Stomach (tissue), 8 donors: ENCODE measurements at regions not wholly inside any gene's neighbourhood (a gene's known extent, or its start where the extent isn't known, plus 50 kb on each side); places are given as distances from the start of the nearest gene placed in this dataset.

Experiments
- DNase-seq, 2 donors: peaks; one replicate each; pipeline versions ENCODE4 v3.0.0 to v3.0.0-alpha.2; 2013 to 2019
- H3K27ac ChIP-seq, 5 donors: fragments of 200-600 bp in 4 of 5; sonication (generic) in 4 of 5; one replicate each; pipeline ENCODE4 v1.5.1; 2013 to 2019; ENCODE audit warnings: mild to moderate bottlenecking in 1 of 5, moderate library complexity in 1 of 5
- H3K27me3 ChIP-seq, 3 donors: fragments of 200-600 bp; sonication (generic); one replicate each; pipeline ENCODE4 v1.5.1; 2017 to 2019; ENCODE audit warnings: mixed run types in 1 of 3
- H3K36me3 ChIP-seq, 4 donors: fragments of 200-600 bp; sonication (generic); 1 replicate in 3 of 4; 2 replicates in 1 of 4; pipeline ENCODE4 v1.5.1; 2016 to 2019
- H3K4me1 ChIP-seq, 4 donors: fragments of 200-600 bp; sonication (generic); one replicate each; pipeline ENCODE4 v1.5.1; 2016 to 2019
- H3K4me3 ChIP-seq, 4 donors: fragments of 200-600 bp; sonication (generic) in 3 of 4; one replicate each; pipeline ENCODE4 v1.5.1; 2016 to 2019; ENCODE audit warnings: mild to moderate bottlenecking in 1 of 4
- H3K9me3 ChIP-seq, 4 donors: fragments of 200-600 bp; sonication (generic); one replicate each; pipeline ENCODE4 v1.5.1; 2016 to 2019
- EP300 ChIP-seq: sonication (generic); formaldehyde crosslinking; IDR thresholded peaks from one replicate; pipeline ENCODE4 v1.6.1; 2017; ENCODE audit warnings: antibody characterized with exemption
- POLR2A ChIP-seq, 4 donors: fragments of 450-650 bp; IDR thresholded peaks; one replicate each; pipeline ENCODE4 v1.6.1; 2016; ENCODE audit warnings: antibody characterized with exemption in 4 of 4, control low read depth in 2 of 4, mild to moderate bottlenecking in 1 of 4, moderate library complexity in 1 of 4
- POLR2AphosphoS5 ChIP-seq, 3 donors: sonication (generic); formaldehyde crosslinking; IDR thresholded peaks; one replicate each; pipeline ENCODE4 v1.6.1; 2016; ENCODE audit warnings: antibody characterized with exemption in 3 of 3
- WGBS, 5 donors: extraction: QIAGEN DNeasy Blood & Tissue Kit in 3 of 5; methylation state at CpG; one replicate each; pipeline versions ENCODE4 v1.1.5 to v1.1.7; 2013 to 2018; 5-methylcytosine and 5-hydroxymethylcytosine counted together
- intact Hi-C: fragments of 100-400 bp; cut with DNase I; formaldehyde crosslinking; loops from one replicate; pipeline ENCODE4 v1.15.1; 2023; ENCODE audit warnings: low total_unique reads
- TF ChIP-seq, protein P1 (sequence below), 7 experiments: fragments of 450-650 bp in 4 of 7; fragments of 200-600 bp in 3 of 7; sonication (generic) in 3 of 7; IDR thresholded peaks; one replicate each; pipeline ENCODE4 v1.5.1; 2016 to 2019; ENCODE audit warnings: antibody characterized with exemption in 7 of 7, control low read depth in 2 of 7, mild to moderate bottlenecking in 1 of 7
- donor health status: healthy with polysubstance abuse.
- donor health status: Bipolar disorder and iron deficiency.
- donor health status: healthy.

GRCh38 chr16:51302042-51302441 lies 151.0 kb upstream of the SALL1 start:
- Histone ChIP-seq H3K9me3 (peaks cover 0 to 26% (median 19%) of the 10 kb centered on the region in 4 donors), H3K36me3 (no peaks in the 10 kb centered on the region)
- whole genome bisulfite sequencing, 5 donors = 79 to 94% (median 85%) methylated on average over 1 of the region's 1 CpG

DNA sequence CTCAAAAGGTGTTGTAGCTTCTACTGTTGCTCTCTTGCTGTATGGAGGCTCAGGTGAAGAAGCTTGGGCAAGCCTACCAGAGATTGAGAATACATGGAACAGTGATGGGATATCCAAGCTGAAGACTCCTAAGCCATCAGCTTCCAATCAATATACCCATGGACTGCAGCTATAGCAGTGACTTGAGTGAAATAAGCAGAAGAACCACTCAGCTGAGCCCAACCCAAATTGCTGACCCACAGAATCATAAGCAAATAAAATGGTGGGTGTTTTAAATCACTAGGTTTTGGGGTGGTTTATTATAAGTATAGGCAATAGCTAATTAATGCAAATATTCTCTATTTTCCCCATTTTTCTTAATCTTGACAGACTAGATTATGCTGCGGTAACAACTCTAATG lies 147.7 kb upstream of the SALL1 start:
- Histone ChIP-seq H3K4me1 (no peaks in the 10 kb centered on the region), H3K27ac (no peak overlapping the region), H3K9me3 (peaks cover 0 to 26% (median 19%) of the 10 kb centered on the region in 4 donors), H3K36me3 (no peaks in the 10 kb centered on the region), H3K4me3 (no peak overlapping the region), H3K27me3 (peaks cover 0 to 5% (median 0%) of the 10 kb centered on the region in 3 donors)
- TF ChIP-seq EP300 = no peak
- TF ChIP-seq POLR2A (IDR thresholded peaks at IDR 0.05) = no peak
- TF ChIP-seq, protein P1, sequence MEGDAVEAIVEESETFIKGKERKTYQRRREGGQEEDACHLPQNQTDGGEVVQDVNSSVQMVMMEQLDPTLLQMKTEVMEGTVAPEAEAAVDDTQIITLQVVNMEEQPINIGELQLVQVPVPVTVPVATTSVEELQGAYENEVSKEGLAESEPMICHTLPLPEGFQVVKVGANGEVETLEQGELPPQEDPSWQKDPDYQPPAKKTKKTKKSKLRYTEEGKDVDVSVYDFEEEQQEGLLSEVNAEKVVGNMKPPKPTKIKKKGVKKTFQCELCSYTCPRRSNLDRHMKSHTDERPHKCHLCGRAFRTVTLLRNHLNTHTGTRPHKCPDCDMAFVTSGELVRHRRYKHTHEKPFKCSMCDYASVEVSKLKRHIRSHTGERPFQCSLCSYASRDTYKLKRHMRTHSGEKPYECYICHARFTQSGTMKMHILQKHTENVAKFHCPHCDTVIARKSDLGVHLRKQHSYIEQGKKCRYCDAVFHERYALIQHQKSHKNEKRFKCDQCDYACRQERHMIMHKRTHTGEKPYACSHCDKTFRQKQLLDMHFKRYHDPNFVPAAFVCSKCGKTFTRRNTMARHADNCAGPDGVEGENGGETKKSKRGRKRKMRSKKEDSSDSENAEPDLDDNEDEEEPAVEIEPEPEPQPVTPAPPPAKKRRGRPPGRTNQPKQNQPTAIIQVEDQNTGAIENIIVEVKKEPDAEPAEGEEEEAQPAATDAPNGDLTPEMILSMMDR (IDR thresholded peaks at IDR 0.05) = no peak
- no peak for TF ChIP-seq POLR2AphosphoS5 (IDR thresholded peaks at IDR 0.05)
- 95 to 100% (median 98%) methylated on average over 1 of the region's 1 CpG for WGBS, 5 donors
- DNase-seq = no peak
- intact Hi-C loops = no loop called here

More at GRCh38 chr16:51302042-51302441, 151.0 kb upstream of the SALL1 start:
- no peak for TF ChIP-seq POLR2A (IDR thresholded peaks at IDR 0.05)
- no peak for TF ChIP-seq POLR2AphosphoS5 (IDR thresholded peaks at IDR 0.05)
- no peak for TF ChIP-seq EP300
- TF ChIP-seq, protein P1 (IDR thresholded peaks at IDR 0.05) = no peak
- intact Hi-C loops = no loop called here
- Histone ChIP-seq H3K4me3 (no peak overlapping the region), H3K27ac (no peak overlapping the region), H3K27me3 (peaks cover 0 to 5% (median 0%) of the 10 kb centered on the region in 3 donors), H3K4me1 (no peaks in the 10 kb centered on the region)
- DNase-seq = no peak

DNA sequence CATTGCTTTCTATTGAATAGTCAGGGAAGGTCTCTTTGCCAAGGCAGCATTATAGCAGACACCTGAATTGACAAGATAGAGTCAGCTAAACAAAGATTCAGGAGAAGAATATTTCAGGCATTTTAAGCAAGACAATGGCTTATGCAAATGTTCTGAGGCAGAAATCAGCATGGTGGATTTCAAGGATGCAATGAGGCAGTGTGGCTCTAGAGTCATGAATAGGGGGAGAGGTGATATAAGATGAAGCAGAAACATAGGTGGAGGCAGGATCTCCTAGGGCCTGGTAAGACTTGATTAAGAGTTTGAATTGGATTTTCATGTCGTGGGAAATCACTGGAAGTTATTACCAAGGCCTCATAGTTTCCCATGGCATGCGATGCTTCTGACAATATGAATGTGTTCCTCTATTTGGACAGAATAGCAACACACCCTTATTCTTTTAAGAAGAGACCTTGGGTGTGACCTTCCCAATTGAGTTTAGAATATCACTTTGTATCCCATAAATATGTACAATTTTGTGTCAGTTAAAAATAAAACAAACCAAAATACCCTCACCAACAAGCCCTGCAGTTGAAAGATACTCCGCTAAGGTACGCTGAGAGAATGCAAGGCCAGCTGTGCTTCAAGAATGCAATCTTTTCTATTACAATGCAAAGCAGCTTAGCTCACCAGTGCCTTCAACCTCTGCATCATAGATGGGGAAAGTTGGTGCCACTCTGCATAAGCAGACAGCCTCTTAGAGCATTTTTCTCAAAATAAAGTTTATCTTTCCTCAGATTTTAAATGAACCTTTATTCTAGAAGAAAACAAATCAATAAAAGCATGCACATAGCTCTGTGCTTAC lies 139.6 kb upstream of the SALL1 start:
- intact Hi-C loops = no loop called here
- WGBS, 5 donors = 52 to 72% (median 65%) methylated on average over 4 of the region's 4 CpGs
- Histone ChIP-seq H3K4me3 (no peak overlapping the region), H3K4me1 (no peaks in the 10 kb centered on the region), H3K36me3 (no peaks in the 10 kb centered on the region), H3K27ac (no peak overlapping the region), H3K27me3 (no peaks in the 10 kb centered on the region), H3K9me3 (no peaks in the 10 kb centered on the region)
- TF ChIP-seq EP300 (no peak), POLR2A (IDR thresholded peaks at IDR 0.05) (no peak), POLR2AphosphoS5 (IDR thresholded peaks at IDR 0.05) (no peak)
- TF ChIP-seq, protein P1 (IDR thresholded peaks at IDR 0.05) = no peak
- no peak for DNase-seq

GRCh38 chr16:51289336-51289735 lies 138.3 kb upstream of the SALL1 start:
- 32 to 53% (median 45%) methylated on average over 3 of the region's 3 CpGs for WGBS, 5 donors

More at GRCh38 chr16:51289336-51289735, 138.3 kb upstream of the SALL1 start:
- Histone ChIP-seq H3K9me3 (no peaks in the 10 kb centered on the region), H3K36me3 (no peaks in the 10 kb centered on the region), H3K4me3 (no peak overlapping the region), H3K27me3 (no peaks in the 10 kb centered on the region), H3K27ac (no peak overlapping the region), H3K4me1 (no peaks in the 10 kb centered on the region)
- intact Hi-C loops = no loop called here
- TF ChIP-seq EP300 (no peak), POLR2A (IDR thresholded peaks at IDR 0.05) (no peak), POLR2AphosphoS5 (IDR thresholded peaks at IDR 0.05) (no peak)
- TF ChIP-seq, protein P1 (IDR thresholded peaks at IDR 0.05) = no peak
- DNase-seq = no peak
